ENCODE measurements at regions not wholly inside any gene's neighbourhood (a gene's known extent, or its start where the extent isn't known, plus 50 kb on each side); places are given as distances from the start of the nearest gene placed in this dataset.

GRCh38 chr1:30029677-30030076 lies 693.7 kb downstream of the MATN1 start:
- no peak overlapping the region for H3K4me3 Mint-ChIP-seq (ENCODE audit: unreplicated experiment)
- no peak overlapping the region for H3K27ac Mint-ChIP-seq (ENCODE audit: unreplicated experiment)

GRCh38 chr1:30028939-30029338 lies 694.4 kb downstream of the MATN1 start:
- H2AFZ ChIP-seq (ENCODE audit: low read depth, low read length) = no peak overlapping the region
- no peaks in the 10 kb centered on the region for H3K79me2 ChIP-seq (ENCODE audit: insufficient read depth, low read length)
- no peak overlapping the region for H3K9ac ChIP-seq (ENCODE audit: low read length)
- no peak overlapping the region for H3K27ac ChIP-seq (ENCODE audit: low read depth, low read length)
- Mint-ChIP-seq H3K4me1 (ENCODE audit: low read depth, unreplicated experiment) (no peaks in the 10 kb centered on the region), H3K9me3 (ENCODE audit: unreplicated experiment) (peaks cover 8% of the 10 kb centered on the region), H3K36me3 (ENCODE audit: low read depth, unreplicated experiment) (no peaks in the 10 kb centered on the region), H3K4me3 (ENCODE audit: unreplicated experiment) (no peak overlapping the region), H3K27ac (ENCODE audit: unreplicated experiment) (no peak overlapping the region), H3K27me3 (ENCODE audit: low read depth, unreplicated experiment) (no peaks in the 10 kb centered on the region)
- H3K27me3 ChIP-seq (ENCODE audit: insufficient read depth, low read length) = peaks cover 2% of the 10 kb centered on the region
- no peak for TF ChIP-seq EZH2 (IDR thresholded peaks at IDR 0.05; ENCODE audit: insufficient read depth, low read length)
- TF ChIP-seq CTCF (IDR thresholded peaks at IDR 0.05; ENCODE audit: insufficient read depth, low read depth, low read length) = no peak
- no peaks in the 10 kb centered on the region for H3K36me3 ChIP-seq (ENCODE audit: insufficient read depth, low read length)
- H3K4me1 ChIP-seq (ENCODE audit: insufficient read depth, low read length) = no peaks in the 10 kb centered on the region
- DNase-seq (ENCODE audit: low read depth) (no peak), FAIRE-seq (no peak)
- peaks cover 4% of the 10 kb centered on the region for H3K9me3 ChIP-seq (ENCODE audit: insufficient read depth, low read depth, low read length)
- no peaks in the 10 kb centered on the region for H4K20me1 ChIP-seq (ENCODE audit: insufficient read depth, low read length)
- no peak overlapping the region for H3K4me2 ChIP-seq (ENCODE audit: low read length)
- H3K4me3 ChIP-seq (ENCODE audit: insufficient read depth, low read depth, low read length) = no peak overlapping the region

More at GRCh38 chr1:30029677-30030076, 693.7 kb downstream of the MATN1 start:
- Histone ChIP-seq H3K4me3 (ENCODE audit: insufficient read depth, low read depth, low read length) (no peak overlapping the region), H3K27ac (ENCODE audit: low read depth, low read length) (no peak overlapping the region), H3K9me3 (ENCODE audit: insufficient read depth, low read depth, low read length) (peaks cover 4% of the 10 kb centered on the region), H3K4me2 (ENCODE audit: low read length) (no peak overlapping the region), H3K9ac (ENCODE audit: low read length) (no peak overlapping the region), H3K4me1 (ENCODE audit: insufficient read depth, low read length) (peaks cover 2% of the 10 kb centered on the region), H3K36me3 (ENCODE audit: insufficient read depth, low read length) (no peaks in the 10 kb centered on the region), H4K20me1 (ENCODE audit: insufficient read depth, low read length) (no peaks in the 10 kb centered on the region), H2AFZ (ENCODE audit: low read depth, low read length) (no peak overlapping the region), H3K79me2 (ENCODE audit: insufficient read depth, low read length) (no peaks in the 10 kb centered on the region), H3K27me3 (ENCODE audit: insufficient read depth, low read length) (peaks cover 2% of the 10 kb centered on the region)
- FAIRE-seq = no peak
- no peak for DNase-seq (ENCODE audit: low read depth)
- no peaks in the 10 kb centered on the region for H3K27me3 Mint-ChIP-seq (ENCODE audit: low read depth, unreplicated experiment)
- no peaks in the 10 kb centered on the region for H3K4me1 Mint-ChIP-seq (ENCODE audit: low read depth, unreplicated experiment)
- no peaks in the 10 kb centered on the region for H3K36me3 Mint-ChIP-seq (ENCODE audit: low read depth, unreplicated experiment)
- TF ChIP-seq CTCF (IDR thresholded peaks at IDR 0.05; ENCODE audit: insufficient read depth, low read depth, low read length) (no peak), EZH2 (IDR thresholded peaks at IDR 0.05; ENCODE audit: insufficient read depth, low read length) (no peak)
- peaks cover 8% of the 10 kb centered on the region for H3K9me3 Mint-ChIP-seq (ENCODE audit: unreplicated experiment)

GRCh38 chr1:30028283-30028682 lies 695.1 kb downstream of the MATN1 start:
- no peak overlapping the region for H3K4me2 ChIP-seq (ENCODE audit: low read length)
- TF ChIP-seq EZH2 (IDR thresholded peaks at IDR 0.05; ENCODE audit: insufficient read depth, low read length) = no peak
- TF ChIP-seq CTCF (IDR thresholded peaks at IDR 0.05; ENCODE audit: insufficient read depth, low read depth, low read length) = no peak
- Mint-ChIP-seq H3K9me3 (ENCODE audit: unreplicated experiment) (peaks cover 8% of the 10 kb centered on the region), H3K27ac (ENCODE audit: unreplicated experiment) (no peak overlapping the region), H3K27me3 (ENCODE audit: low read depth, unreplicated experiment) (no peaks in the 10 kb centered on the region), H3K4me3 (ENCODE audit: unreplicated experiment) (no peak overlapping the region), H3K36me3 (ENCODE audit: low read depth, unreplicated experiment) (no peaks in the 10 kb centered on the region), H3K4me1 (ENCODE audit: low read depth, unreplicated experiment) (no peaks in the 10 kb centered on the region)
- H2AFZ ChIP-seq (ENCODE audit: low read depth, low read length) = no peak overlapping the region
- no peaks in the 10 kb centered on the region for H3K79me2 ChIP-seq (ENCODE audit: insufficient read depth, low read length)
- no peak for FAIRE-seq
- H4K20me1 ChIP-seq (ENCODE audit: insufficient read depth, low read length) = no peaks in the 10 kb centered on the region
- no peak for DNase-seq (ENCODE audit: low read depth)
- peaks cover 2% of the 10 kb centered on the region for H3K27me3 ChIP-seq (ENCODE audit: insufficient read depth, low read length)
- H3K9ac ChIP-seq (ENCODE audit: low read length) = no peak overlapping the region
- H3K9me3 ChIP-seq (ENCODE audit: insufficient read depth, low read depth, low read length) = peaks cover 4% of the 10 kb centered on the region
- no peaks in the 10 kb centered on the region for H3K4me1 ChIP-seq (ENCODE audit: insufficient read depth, low read length)
- H3K4me3 ChIP-seq (ENCODE audit: insufficient read depth, low read depth, low read length) = no peak overlapping the region
- no peak overlapping the region for H3K27ac ChIP-seq (ENCODE audit: low read depth, low read length)
- no peaks in the 10 kb centered on the region for H3K36me3 ChIP-seq (ENCODE audit: insufficient read depth, low read length)
